ENCODE measurements at regions not wholly inside any gene's neighbourhood (a gene's known extent, or its start where the extent isn't known, plus 50 kb on each side); places are given as distances from the start of the nearest gene placed in this dataset.

GRCh38 chr17:36861531-36861930 is 75.7 kb upstream of the LHX1 start:
- TF ChIP-seq CTCF (conservative IDR thresholded peaks at IDR 0.05; ENCODE audit: low read depth, low read length) (no peak), EZH2 (IDR thresholded peaks at IDR 0.05; ENCODE audit: low read length, unreplicated experiment) (no peak), EZH2phosphoT487 (IDR thresholded peaks at IDR 0.05; ENCODE audit: borderline replicate concordance, low read length) (no peak)
